HEK293 (cell line): ENCODE measurements at regions not wholly inside any gene's neighbourhood (a gene's known extent, or its start where the extent isn't known, plus 50 kb on each side); places are given as distances from the start of the nearest gene placed in this dataset.

Experiments
- ATF2 ChIP-seq: fragments of 450-650 bp; formaldehyde crosslinking; IDR thresholded peaks from 2 replicates; pipeline ENCODE4 v1.5.1; 2016; ENCODE audit warnings: missing biosample characterization, missing genetic modification characterization, low read depth
- CTCF ChIP-seq: fragments of 450-650 bp; formaldehyde crosslinking; IDR thresholded peaks from 2 replicates; pipeline ENCODE4 v1.5.1; 2016; ENCODE audit warnings: missing biosample characterization, missing genetic modification characterization
- PRDM1 ChIP-seq: fragments of 450-650 bp; formaldehyde crosslinking; IDR thresholded peaks from 2 replicates; pipeline ENCODE4; 2016; ENCODE audit warnings: missing biosample characterization, missing genetic modification characterization
- ZNF274 ChIP-seq, 2 experiments: fragments of 200-500 bp in 1 of 2; fragments of 450-650 bp in 1 of 2; sonication (Bioruptor generic) in 1 of 2; formaldehyde crosslinking in 1 of 2; IDR thresholded peaks; 2 replicates each; pipeline versions ENCODE4 v1.5.1 to v1.6.1; 2014 to 2016; ENCODE audit warnings: borderline replicate concordance in 1 of 2, inconsistent platforms in 1 of 2, low read length in 1 of 2, missing biosample characterization in 1 of 2, missing genetic modification characterization in 1 of 2
- ZNF354C ChIP-seq: fragments of 450-650 bp; formaldehyde crosslinking; IDR thresholded peaks from 2 replicates; pipeline ENCODE4 v1.5.1; 2016; ENCODE audit warnings: missing biosample characterization, missing genetic modification characterization, low read depth, borderline replicate concordance
- ZNF510 ChIP-seq: fragments of 450-650 bp; formaldehyde crosslinking; IDR thresholded peaks from 2 replicates; pipeline ENCODE4 v1.5.1; 2018; ENCODE audit warnings: mild to moderate bottlenecking, missing genetic modification characterization, missing biosample characterization; ENCODE audit not compliant: insufficient replicate concordance
- ZNF529 ChIP-seq: fragments of 450-650 bp; formaldehyde crosslinking; IDR thresholded peaks from 2 replicates; pipeline ENCODE4 v1.5.1; 2017; ENCODE audit warnings: missing genetic modification characterization, missing biosample characterization; ENCODE audit not compliant: insufficient replicate concordance
- ZNF580 ChIP-seq: fragments of 450-650 bp; formaldehyde crosslinking; IDR thresholded peaks from 2 replicates; pipeline ENCODE4 v1.5.1; 2016; ENCODE audit warnings: missing biosample characterization, missing genetic modification characterization
- ZNF792 ChIP-seq: fragments of 450-650 bp; formaldehyde crosslinking; IDR thresholded peaks from 2 replicates; pipeline ENCODE4 v1.5.1; 2016; ENCODE audit warnings: missing biosample characterization, missing genetic modification characterization

GRCh38 chr5:35331956-35332950 is 102.0 kb upstream of the PRLR start:
- TF ChIP-seq ZNF274 (IDR thresholded peaks at IDR 0.05; ENCODE audit: low read length), result no peak
- TF ChIP-seq ZNF274 (tag by site-specific recombination; IDR thresholded peaks at IDR 0.05; ENCODE audit: borderline replicate concordance), result no peak
- TF ChIP-seq ATF2 (tag by site-specific recombination), result no peak
- TF ChIP-seq PRDM1 (tag by site-specific recombination), result no peak
- TF ChIP-seq ZNF792, result no peak
- no peak for TF ChIP-seq ZNF529 (tag by site-specific recombination)
- no peak for TF ChIP-seq CTCF (tag by site-specific recombination)
- TF ChIP-seq ZNF580 (tag by site-specific recombination), result no peak
- TF ChIP-seq ZNF510, result no peak
- no peak for TF ChIP-seq ZNF354C
